HL-60/S4 treated with phorbol 12-myristate 13-acetate at 8.2 ng/mL for 4 days and 3 days (cell line): ENCODE measurements at regions not wholly inside any gene's neighbourhood (a gene's known extent, or its start where the extent isn't known, plus 50 kb on each side); places are given as distances from the start of the nearest gene placed in this dataset.

Experiments used
- in situ Hi-C: fragments of 300-500 bp; cut with MboI; formaldehyde crosslinking; loops from 2 replicates; pipeline ENCODE4 v1.15.0; 2022; ENCODE audit warnings: low sequenced_read_pairs

GRCh38 chr4:138894709-138895108 is 120.9 kb upstream of the NOCT start:
- in situ Hi-C loops: no loop called here

DNA sequence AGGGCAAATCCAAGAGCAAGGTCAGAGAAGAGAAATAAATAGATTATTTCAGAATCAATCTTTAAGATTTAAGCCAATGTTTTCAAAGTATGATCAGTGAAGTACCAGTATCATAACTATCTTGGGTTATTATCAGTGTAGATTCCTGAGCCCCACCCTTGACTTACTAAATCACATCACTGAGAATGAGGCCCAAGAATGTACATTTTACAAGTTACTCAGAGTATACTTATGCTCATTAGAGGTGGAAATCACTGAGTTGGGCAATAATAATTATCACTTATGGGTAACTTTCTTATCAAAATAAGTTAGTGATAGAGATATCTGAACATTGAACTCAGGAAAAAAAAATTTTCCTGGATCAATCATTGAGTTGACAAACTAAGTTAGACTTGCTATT is 121.6 kb upstream of the NOCT start:
- in situ Hi-C loops: no loop called here

DNA sequence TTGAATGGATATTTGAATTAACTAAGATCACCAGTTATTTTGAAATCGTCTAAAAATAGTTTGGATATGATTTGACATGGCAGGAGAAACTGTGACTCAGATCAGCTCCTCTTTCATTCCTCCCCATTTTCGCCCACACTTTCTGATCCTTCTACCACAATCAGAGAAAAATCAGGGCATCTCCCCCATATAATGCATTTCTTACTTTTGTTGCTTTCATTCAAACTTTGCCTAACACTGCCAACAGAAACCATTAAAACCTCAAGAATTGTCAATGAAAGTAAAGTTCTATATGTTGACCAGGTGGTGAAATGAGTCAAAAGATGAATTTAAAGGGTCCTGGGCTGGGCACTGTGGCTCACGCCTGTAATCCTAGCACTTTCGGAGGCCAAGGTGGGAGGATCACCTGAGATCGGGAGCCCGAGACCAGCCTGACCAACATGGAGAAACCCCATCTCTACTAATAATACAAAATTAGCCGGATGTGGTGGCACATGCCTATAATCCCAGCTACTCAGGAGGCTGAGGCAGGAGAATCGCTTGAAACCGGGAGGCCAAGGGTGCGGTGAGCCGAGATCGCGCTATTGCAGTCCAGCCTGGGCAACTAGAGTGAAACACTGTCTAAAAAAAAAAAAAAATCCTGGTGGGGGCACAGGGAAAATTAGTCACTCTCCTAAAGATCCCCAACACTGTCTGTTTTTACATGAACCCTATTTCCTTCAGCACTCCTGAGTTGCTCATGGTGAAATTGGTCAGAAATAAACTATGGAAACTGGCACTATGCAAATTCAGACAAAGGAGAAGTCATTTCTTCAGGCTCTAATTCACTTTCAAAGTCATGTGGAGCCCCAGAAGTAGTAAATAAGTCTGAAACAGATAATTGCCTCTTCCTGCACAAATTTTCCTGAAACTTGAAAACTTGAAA is 122.8 kb upstream of the NOCT start:
- in situ Hi-C loops: no loop called here

DNA sequence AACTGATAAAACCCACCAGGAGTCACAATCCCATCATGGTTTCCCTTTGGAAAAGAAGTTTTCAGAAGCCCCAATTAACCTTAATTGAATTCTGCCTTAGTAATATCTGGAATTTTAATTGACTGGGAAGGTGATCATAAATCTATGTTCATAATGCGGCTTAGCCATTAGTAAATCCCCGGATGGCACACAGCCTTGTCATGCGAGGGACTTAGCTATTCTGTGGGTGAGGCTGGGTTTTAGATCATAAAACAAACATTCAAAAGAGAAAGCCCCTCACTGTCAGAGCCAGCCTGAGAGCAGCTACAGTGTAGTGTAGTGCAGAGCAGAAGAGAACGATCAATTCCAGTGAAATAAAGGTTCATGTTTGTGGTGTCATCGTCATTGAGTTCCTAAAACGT is 124.0 kb upstream of the NOCT start:
- in situ Hi-C loops: no loop called here

- in situ Hi-C loops: no loop called here
Observed at GRCh38 chr4:138890891-138891570, 124.5 kb upstream of the NOCT start.

- in situ Hi-C loops: no loop called here
Observed at GRCh38 chr4:138889216-138889615, 126.4 kb upstream of the NOCT start.

DNA sequence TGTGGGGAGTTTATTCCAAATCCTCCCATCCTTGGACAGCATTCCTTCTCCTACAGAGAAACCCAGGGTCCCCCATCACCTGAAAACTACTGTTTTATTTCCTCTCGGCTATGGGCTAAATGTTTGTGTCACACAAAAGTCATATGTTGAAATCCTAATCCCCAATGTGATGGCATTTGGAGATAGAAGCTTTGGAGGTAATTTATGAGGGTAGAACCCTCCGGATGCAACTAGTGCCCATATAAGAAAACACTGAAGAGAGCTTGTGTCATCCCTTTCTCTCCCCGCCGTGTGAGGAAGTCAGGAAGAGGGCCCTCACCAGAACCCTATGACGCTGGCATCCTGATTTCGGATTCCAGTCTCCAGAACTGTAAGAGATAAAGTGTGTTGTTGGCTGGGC is 127.8 kb upstream of the NOCT start:
- in situ Hi-C loops: no loop called here

DNA sequence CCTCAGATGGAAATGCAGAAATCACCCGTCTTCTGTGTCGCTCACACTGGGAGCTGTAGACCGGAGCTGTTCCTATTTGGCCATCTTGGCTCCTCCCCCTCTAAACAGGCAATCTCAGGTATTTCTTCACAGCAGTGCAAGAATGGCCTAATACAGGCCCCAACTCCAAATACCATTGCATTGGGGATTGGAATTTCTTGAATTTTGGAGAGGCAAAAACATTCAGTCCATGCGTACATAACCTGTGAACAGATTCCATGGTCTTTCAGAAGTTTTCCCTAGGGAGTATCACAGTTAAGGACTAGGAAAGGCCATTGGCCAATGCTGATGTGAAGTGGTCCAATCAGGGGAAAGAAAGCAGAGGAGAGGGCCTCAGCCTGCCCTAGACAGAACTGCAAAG is 128.2 kb upstream of the NOCT start:
- in situ Hi-C loops: no loop called here

DNA sequence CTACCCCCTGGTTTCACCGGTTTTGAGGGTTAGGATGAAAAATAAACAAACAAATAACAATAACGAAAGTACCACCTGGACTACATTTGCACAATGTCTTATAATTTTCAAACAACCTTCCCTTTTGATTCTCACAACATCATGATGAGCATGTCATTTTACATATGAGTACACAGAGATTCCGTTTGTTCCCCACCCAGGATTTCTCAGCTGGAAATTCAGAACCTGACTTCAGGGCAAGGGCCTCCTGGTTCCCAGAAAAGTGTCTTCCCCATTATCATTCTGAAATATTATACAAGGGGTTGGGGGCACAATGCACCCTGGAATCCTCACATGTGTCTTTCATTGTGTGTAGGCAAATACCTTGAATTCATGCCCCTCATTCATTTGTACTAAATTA is 135.8 kb upstream of the NOCT start:
- in situ Hi-C loops: no loop called here

DNA sequence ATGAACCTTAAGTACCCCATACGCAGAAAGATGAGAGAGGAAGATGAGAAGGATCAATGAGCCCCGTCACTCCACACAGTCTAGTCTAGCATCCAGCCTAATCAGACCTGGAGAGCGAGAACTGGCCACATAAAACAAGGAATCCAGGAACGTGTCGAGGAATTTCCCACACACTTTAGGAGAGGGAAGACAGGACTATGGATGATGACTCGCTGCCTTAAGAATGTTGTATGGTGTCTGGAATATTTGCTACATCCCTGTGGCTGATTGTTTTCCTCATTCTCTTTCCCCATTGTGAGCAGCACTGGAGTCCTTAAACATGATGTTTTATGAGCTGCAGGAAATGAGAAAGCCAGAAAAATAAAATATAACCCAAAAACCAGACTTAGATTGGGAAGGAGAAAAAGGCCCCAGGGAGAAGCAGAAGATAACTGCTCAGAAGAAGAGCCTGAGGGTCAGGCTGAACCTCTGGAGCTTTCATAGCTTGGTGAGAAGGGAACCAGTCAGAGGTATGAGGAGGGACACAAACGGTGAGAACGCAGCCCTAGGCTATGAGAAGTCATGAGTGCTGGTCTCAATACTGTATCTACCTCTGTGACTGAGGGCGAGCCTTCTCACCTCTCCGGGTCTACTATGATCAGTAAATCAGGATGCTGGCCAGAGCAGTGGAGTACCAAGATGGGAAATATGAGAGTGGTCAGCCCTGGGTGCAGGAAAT is 139.5 kb upstream of the NOCT start:
- in situ Hi-C loops: no loop called here

DNA sequence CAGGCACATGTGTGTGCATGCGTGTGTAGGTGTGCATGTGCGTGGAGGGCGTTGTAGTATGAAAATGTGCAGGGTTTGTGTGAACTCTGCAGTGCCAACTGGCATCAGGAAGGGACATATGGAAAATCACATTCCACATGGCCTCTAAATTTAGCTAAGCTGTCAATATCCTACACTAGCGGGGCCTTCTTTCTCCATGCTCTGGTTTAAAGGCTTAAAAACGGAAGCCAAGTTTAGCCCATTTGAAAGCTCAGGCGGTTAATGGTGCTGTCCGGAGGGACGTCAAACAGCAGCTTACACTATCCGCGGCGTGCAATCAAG is 144.1 kb upstream of the NOCT start:
- in situ Hi-C loops: no loop called here

DNA sequence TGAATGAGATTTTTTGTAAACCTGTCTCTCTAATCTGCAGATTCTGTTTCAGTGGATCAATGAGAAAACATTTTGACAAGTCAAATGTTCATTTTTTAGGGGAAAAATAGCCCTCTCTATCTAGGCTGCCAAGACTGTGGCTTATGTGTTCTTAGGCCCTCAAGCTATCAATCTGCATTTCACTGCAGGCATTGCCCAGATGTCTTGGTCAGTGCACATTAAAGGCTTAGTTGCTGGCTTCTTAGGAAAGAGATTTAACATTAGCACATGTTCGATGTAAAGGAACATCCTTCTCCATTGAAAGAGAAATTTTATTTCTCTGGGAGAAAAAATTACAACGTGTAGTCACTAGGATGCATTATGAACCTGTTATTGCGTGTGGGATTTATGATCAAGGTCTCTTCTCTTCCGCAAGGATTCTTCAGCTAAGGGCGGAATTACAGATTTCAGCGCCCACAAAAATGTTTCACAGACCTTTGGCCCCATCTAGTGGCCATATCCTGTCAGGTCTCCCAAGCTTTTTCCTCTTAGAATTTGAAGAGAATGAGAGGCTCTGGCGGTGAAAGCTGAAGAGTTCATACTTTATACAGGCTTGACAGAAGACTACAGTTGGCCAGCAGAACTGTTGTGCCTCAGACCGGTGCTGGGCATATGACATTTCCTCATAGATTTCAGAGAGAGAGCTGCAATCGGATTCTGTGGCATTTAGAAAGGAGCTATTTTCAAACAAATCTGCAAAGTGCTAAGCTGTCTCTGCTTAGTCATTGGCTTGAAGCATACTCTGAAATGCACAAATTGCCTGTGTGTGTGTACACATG is 144.6 kb upstream of the NOCT start:
- in situ Hi-C loops: no loop called here

DNA sequence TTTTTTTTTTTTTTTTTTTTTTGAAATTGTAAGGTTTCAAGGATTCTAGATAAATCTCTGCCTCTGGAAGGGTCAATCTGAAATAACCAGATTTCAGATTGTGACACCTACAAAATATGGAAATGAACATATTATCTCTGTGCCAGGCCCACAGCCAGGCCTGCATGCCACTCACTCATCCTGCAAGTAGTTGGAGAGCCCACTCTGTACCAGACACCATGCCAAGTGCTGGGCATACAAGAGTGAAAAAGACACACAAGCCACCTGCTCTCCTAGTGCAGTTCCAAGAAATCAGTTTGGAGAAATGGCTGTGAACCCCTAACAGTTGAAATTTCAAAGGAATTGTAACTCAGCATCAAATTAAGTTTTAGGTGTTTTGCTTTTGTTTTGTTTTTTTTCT is 145.9 kb upstream of the NOCT start:
- in situ Hi-C loops: no loop called here

DNA sequence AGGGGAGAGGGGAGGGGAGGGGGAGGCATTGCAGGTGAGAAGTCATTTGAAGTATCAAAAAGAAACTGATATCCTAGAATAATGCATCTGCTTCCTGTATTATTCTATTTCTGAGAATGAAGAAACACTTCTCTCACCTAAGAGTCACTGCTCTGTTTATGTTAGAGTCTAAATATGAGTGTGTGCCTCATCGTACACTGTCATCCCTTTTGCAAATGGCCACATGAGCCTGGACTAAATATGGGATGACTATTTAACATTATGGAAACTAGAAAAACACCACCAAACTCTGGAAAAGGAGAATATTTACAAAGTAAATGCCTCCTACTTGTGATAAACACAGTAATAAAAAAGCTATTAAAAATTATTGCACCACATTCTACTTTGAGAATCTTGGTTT is 146.4 kb upstream of the NOCT start:
- in situ Hi-C loops: no loop called here

GRCh38 chr4:138868562-138868961 is 147.0 kb upstream of the NOCT start:
- in situ Hi-C loops: no loop called here

GRCh38 chr4:138867404-138867803 is 148.2 kb upstream of the NOCT start:
- in situ Hi-C loops: no loop called here

GRCh38 chr4:138866314-138866713 is 149.3 kb upstream of the NOCT start:
- in situ Hi-C loops: no loop called here

DNA sequence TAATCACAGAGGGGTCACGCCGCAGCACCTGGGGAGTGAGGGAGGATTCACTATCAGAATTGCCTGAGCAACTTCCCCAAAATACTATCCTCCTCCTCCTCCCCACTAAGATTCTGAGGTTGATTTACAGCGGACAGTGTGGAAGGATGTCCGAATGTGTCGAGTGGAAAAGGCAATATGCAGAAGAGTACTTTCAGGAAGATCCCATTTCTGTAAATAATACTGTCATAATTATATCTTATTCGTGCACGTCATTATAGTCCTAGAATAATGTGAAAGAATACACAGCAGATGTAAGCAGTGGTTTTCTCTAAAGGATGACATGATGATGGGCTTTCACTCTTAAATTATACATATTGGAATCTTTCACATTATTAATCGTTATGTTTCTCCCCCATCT is 149.8 kb upstream of the NOCT start:
- in situ Hi-C loops: no loop called here

DNA sequence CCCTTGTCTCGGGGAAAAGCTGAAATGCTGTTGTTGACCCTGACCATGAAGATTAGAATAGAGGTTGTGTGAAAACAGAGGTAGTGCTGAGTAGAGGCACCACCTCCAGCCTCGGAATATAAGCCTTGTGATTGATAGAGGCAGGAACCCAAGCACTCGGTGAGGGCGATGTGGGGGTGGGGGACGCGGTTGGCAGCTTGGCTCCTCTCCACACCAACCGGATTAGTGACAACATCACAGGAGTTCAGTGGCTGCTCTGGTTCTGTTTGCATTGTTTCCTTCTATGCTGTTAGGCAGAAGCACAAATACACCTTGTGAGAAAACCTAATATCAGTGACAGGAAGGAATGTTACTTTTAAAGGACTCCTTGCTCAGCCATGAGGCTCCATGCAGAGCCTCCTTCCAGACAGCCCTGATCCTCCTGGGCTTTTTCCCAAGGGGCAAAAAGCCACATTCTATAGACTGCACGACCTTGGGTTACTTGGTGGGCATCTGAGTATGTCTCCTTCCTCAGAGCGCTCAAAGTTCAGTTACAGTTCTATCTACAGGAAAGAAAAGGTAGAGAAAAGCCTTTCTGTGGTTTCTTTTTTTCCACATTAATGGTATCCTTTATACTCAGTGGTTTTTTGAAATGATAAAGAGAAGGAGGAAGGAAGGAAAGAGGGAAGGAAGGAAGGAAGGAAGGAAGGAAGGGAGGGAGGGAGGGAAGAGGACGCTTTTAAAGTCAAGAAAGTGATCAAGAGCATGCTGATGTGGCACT is 150.4 kb upstream of the NOCT start:
- in situ Hi-C loops: no loop called here

DNA sequence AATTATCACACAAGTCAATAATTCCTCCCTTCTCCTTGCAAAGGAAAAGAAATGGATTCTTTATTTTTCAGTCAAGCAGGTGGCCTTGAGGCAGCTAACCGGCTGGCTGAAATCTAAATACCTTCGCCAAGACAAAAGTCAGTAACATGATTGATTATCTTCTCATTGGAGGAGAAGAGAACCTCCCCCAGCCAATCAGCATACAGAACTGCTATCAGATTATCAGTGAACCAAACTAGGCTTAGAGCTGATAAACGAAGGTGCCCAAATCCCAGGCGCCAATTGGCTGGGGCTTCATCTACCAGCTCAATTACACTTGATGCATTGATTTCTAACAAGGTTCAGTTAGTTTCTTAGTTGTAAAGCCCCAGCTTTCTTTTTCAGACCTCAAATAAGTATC is 152.4 kb upstream of the NOCT start:
- in situ Hi-C loops: no loop called here
